GM23248 (cell line): ENCODE measurements at regions not wholly inside any gene's neighbourhood (a gene's known extent, or its start where the extent isn't known, plus 50 kb on each side); places are given as distances from the start of the nearest gene placed in this dataset.
A peak's percentile ranks its signal among the peaks of the same experiment; 100 is the strongest.

Experiments
- DNase-seq: peaks from one replicate; pipeline ENCODE4 v3.0.0-alpha.2; 2015
- H2AFZ ChIP-seq: fragments of 200-600 bp; sonication (generic); 2 replicates; pipeline ENCODE4 v1.6.1; 2016; ENCODE audit warnings: antibody characterized with exemption
- H3F3A ChIP-seq: fragments of 200-600 bp; sonication (generic); 2 replicates; pipeline ENCODE4 v1.6.1; 2016; ENCODE audit warnings: mild to moderate bottlenecking, antibody characterized with exemption, mixed run types; ENCODE audit not compliant: insufficient read depth
- H3K27ac ChIP-seq: fragments of 200-600 bp; sonication (generic); 2 replicates; pipeline ENCODE4 v1.5.1; 2016; ENCODE audit warnings: mild to moderate bottlenecking
- H3K27me3 ChIP-seq: fragments of 200-600 bp; sonication (generic); replicated peaks from 2 replicates; pipeline ENCODE4 v1.6.1; 2016; ENCODE audit warnings: mild to moderate bottlenecking; ENCODE audit not compliant: insufficient read depth
- H3K36me3 ChIP-seq: fragments of 200-600 bp; sonication (generic); 2 replicates; pipeline ENCODE4 v1.6.1; 2016; ENCODE audit warnings: low read depth, mild to moderate bottlenecking
- H3K4me1 ChIP-seq: fragments of 200-600 bp; sonication (generic); 2 replicates; pipeline ENCODE4 v1.6.1; 2016; ENCODE audit warnings: mild to moderate bottlenecking; ENCODE audit not compliant: insufficient read depth
- H3K4me2 ChIP-seq: fragments of 200-600 bp; sonication (generic); one replicate; pipeline ENCODE4 v1.6.1; 2016; ENCODE audit warnings: mild to moderate bottlenecking; ENCODE audit not compliant: unreplicated experiment
- H3K4me3 ChIP-seq: fragments of 200-600 bp; sonication (generic); 2 replicates; pipeline ENCODE4 v1.5.1; 2016; ENCODE audit warnings: mild to moderate bottlenecking
- H3K79me2 ChIP-seq: fragments of 200-600 bp; sonication (generic); 2 replicates; pipeline ENCODE4 v1.6.1; 2016; ENCODE audit warnings: mild to moderate bottlenecking; ENCODE audit not compliant: insufficient read depth
- H3K9ac ChIP-seq: fragments of 200-600 bp; sonication (generic); 2 replicates; pipeline ENCODE4 v1.6.1; 2016; ENCODE audit warnings: mild to moderate bottlenecking
- H3K9me2 ChIP-seq: fragments of 200-600 bp; sonication (generic); 2 replicates; pipeline ENCODE4 v1.6.1; 2016; ENCODE audit warnings: mixed run types, mild to moderate bottlenecking, moderate library complexity; ENCODE audit not compliant: insufficient read depth
- H3K9me3 ChIP-seq: fragments of 200-600 bp; sonication (generic); one replicate; pipeline ENCODE4 v1.6.1; 2017; ENCODE audit warnings: low read depth
- H4K20me1 ChIP-seq: fragments of 200-600 bp; sonication (generic); 2 replicates; pipeline ENCODE4 v1.6.0; 2016; ENCODE audit not compliant: insufficient read depth
- EZH2 ChIP-seq: fragments of 200-600 bp; sonication (generic); IDR thresholded peaks from 2 replicates; pipeline ENCODE4 v1.6.1; 2018; ENCODE audit warnings: antibody characterized with exemption, mild to moderate bottlenecking; ENCODE audit not compliant: insufficient read depth, poor library complexity, severe bottlenecking
- EZH2phosphoT487 ChIP-seq: fragments of 200-600 bp; sonication (generic); IDR thresholded peaks from 2 replicates; pipeline ENCODE4 v1.6.1; 2018; ENCODE audit warnings: antibody characterized with exemption, moderate library complexity, mild to moderate bottlenecking, low read depth; ENCODE audit not compliant: insufficient read depth
- WGBS, 2 experiments: methylation state at CpG; one replicate each; pipeline ENCODE4 v1.1.6; 2015 to 2017; ENCODE audit warnings: low lambda C conversion rate in 2 of 2, low coverage in 1 of 2; ENCODE audit errors: missing lambda C conversion rate in 2 of 2; 5-methylcytosine and 5-hydroxymethylcytosine counted together
- in situ Hi-C: fragments of 300-500 bp; cut with MboI; formaldehyde crosslinking; loops from 2 replicates; pipeline ENCODE4 v1.15.0; 2020

GRCh38 chr4:14091531-14091930 is 464.0 kb upstream of the BOD1L1 start:
- Histone ChIP-seq H3K27ac (no peak overlapping the region), H3K4me1 (peaks cover 17% of the 10 kb centered on the region), H3K9me3 (no peaks in the 10 kb centered on the region), H2AFZ (no peak overlapping the region), H3K36me3 (no peaks in the 10 kb centered on the region), H3K4me2 (no peak overlapping the region), H3K27me3 (no peaks in the 10 kb centered on the region), H3F3A (peaks cover 7% of the 10 kb centered on the region; the same call in 1 of the 2 replicates), H3K9ac (no peak overlapping the region), H3K9me2 (no peaks in the 10 kb centered on the region), H3K4me3 (no peak overlapping the region), H4K20me1 (no peaks in the 10 kb centered on the region), H3K79me2 (no peaks in the 10 kb centered on the region)
- in situ Hi-C loops, result no loop called here
- no peak for TF ChIP-seq EZH2
- TF ChIP-seq EZH2phosphoT487, result no peak
- no peak for DNase-seq

DNA sequence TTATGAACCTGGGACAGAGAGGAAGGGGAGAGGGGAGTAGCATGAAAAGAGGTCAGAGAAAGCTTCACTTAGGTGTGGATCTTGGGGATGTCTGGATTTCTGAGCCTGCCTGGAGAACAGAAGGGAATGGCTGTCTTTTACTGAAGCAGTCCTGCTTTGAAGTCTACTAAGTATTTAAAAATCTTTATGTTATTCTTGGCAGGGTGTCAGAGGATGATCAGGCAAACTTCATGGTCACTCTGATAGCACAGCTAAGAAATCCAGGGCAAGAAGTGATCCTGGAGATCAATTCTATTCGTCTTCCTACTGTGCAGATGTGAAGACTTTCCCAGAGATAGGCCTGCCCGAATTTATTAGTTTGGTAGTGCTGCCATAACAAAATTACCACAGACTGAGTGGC is 464.4 kb upstream of the BOD1L1 start:
- TF ChIP-seq EZH2phosphoT487 (no peak), EZH2 (no peak)
- 5 to 15% methylated on average over 2 of the region's 2 CpGs for WGBS, 2 experiments
- in situ Hi-C loops, result no loop called here

GRCh38 chr4:14092741-14093140 is 465.2 kb upstream of the BOD1L1 start:
- in situ Hi-C loops, result no loop called here
- Histone ChIP-seq H3K4me1 (peaks cover 28% of the 10 kb centered on the region), H3F3A (peaks cover 18% of the 10 kb centered on the region), H4K20me1 (no peaks in the 10 kb centered on the region), H3K9ac (no peak overlapping the region), H3K79me2 (no peaks in the 10 kb centered on the region), H2AFZ (no peak overlapping the region), H3K9me3 (no peaks in the 10 kb centered on the region), H3K27me3 (no peaks in the 10 kb centered on the region), H3K4me2 (no peak overlapping the region), H3K27ac (no peak overlapping the region), H3K4me3 (no peak overlapping the region), H3K36me3 (no peaks in the 10 kb centered on the region), H3K9me2 (no peaks in the 10 kb centered on the region)
- TF ChIP-seq EZH2phosphoT487, result no peak
- no peak for TF ChIP-seq EZH2
- WGBS, 2 experiments, result 46 to 48% methylated on average over 3 of the region's 3 CpGs
- no peak for DNase-seq

More for the DNA sequence above, 464.4 kb upstream of the BOD1L1 start:
- H3F3A ChIP-seq, result peaks cover 11% of the 10 kb centered on the region
- H3K9me2 ChIP-seq, result no peaks in the 10 kb centered on the region
- H3K9ac ChIP-seq, result no peak overlapping the region
- no peaks in the 10 kb centered on the region for H3K79me2 ChIP-seq
- no peaks in the 10 kb centered on the region for H3K27me3 ChIP-seq
- no peaks in the 10 kb centered on the region for H3K9me3 ChIP-seq
- H3K4me3 ChIP-seq, result no peak overlapping the region
- no peak overlapping the region for H3K4me2 ChIP-seq
- peak; percentile 17 for DNase-seq
- peaks cover 21% of the 10 kb centered on the region for H3K4me1 ChIP-seq
- no peaks in the 10 kb centered on the region for H4K20me1 ChIP-seq
- H3K27ac ChIP-seq, result no peak overlapping the region
- H3K36me3 ChIP-seq, result no peaks in the 10 kb centered on the region
- no peak overlapping the region for H2AFZ ChIP-seq

- no peak for DNase-seq
- no peak for TF ChIP-seq EZH2
- TF ChIP-seq EZH2phosphoT487, result no peak
- Histone ChIP-seq H2AFZ (peak overlapping the region; percentile 46; the same call in 1 of the 2 replicates), H3K4me3 (no peak overlapping the region), H3K4me2 (peak overlapping the region; percentile 60), H4K20me1 (no peaks in the 10 kb centered on the region), H3K9ac (no peak overlapping the region), H3K36me3 (no peaks in the 10 kb centered on the region), H3K9me2 (no peaks in the 10 kb centered on the region), H3K27me3 (no peaks in the 10 kb centered on the region), H3K27ac (peak overlapping the region; percentile 47; the same call in 1 of the 2 replicates), H3K4me1 (peaks cover 28% of the 10 kb centered on the region), H3F3A (peaks cover 19% of the 10 kb centered on the region), H3K79me2 (no peaks in the 10 kb centered on the region), H3K9me3 (no peaks in the 10 kb centered on the region)
- in situ Hi-C loops, result no loop called here
- WGBS, 2 experiments, result 30 to 47% methylated on average over 1 of the region's 1 CpG
Observed at GRCh38 chr4:14095831-14096230, 468.3 kb upstream of the BOD1L1 start.
